ENCODE measurements at regions not wholly inside any gene's neighbourhood (a gene's known extent, or its start where the extent isn't known, plus 50 kb on each side); places are given as distances from the start of the nearest gene placed in this dataset.

DNA sequence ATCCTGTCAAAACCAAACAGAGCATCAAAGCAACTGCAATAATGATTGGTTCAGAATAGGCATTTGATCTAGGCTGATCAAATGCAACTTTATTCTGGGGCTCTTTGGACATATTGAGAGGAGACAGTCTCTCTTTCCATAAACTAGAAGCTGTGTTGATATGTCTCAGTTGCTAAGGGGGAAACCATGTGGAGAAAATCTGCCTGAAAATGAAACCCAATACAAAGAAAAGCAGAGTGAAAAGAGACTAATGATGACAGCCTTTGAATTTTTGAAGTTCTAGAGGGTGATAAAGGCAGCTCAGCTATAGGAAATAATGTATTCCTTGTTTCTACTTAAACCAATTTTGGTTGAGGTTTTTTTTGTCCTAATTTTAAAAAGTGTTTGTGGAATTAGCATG is 941.8 kb upstream of the POT1 start:
- no peaks in the 10 kb centered on the region for H3K36me3 Mint-ChIP-seq
- TF ChIP-seq EZH2phosphoT487 (IDR thresholded peaks at IDR 0.05) (no peak), EZH2 (IDR thresholded peaks at IDR 0.05) (no peak)
- TF ChIP-seq, protein P1, sequence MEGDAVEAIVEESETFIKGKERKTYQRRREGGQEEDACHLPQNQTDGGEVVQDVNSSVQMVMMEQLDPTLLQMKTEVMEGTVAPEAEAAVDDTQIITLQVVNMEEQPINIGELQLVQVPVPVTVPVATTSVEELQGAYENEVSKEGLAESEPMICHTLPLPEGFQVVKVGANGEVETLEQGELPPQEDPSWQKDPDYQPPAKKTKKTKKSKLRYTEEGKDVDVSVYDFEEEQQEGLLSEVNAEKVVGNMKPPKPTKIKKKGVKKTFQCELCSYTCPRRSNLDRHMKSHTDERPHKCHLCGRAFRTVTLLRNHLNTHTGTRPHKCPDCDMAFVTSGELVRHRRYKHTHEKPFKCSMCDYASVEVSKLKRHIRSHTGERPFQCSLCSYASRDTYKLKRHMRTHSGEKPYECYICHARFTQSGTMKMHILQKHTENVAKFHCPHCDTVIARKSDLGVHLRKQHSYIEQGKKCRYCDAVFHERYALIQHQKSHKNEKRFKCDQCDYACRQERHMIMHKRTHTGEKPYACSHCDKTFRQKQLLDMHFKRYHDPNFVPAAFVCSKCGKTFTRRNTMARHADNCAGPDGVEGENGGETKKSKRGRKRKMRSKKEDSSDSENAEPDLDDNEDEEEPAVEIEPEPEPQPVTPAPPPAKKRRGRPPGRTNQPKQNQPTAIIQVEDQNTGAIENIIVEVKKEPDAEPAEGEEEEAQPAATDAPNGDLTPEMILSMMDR (IDR thresholded peaks at IDR 0.05) = no peak
- no peak overlapping the region for H3K4me3 ChIP-seq
- no peaks in the 10 kb centered on the region for H3K36me3 ChIP-seq
- no peak overlapping the region for H3K27ac Mint-ChIP-seq
- no peaks in the 10 kb centered on the region for H3K79me2 ChIP-seq (ENCODE audit: low read depth)
- H3F3A ChIP-seq (ENCODE audit: low read depth) = no peaks in the 10 kb centered on the region
- no peaks in the 10 kb centered on the region for H3K4me1 ChIP-seq
- no peak overlapping the region for H3K4me2 ChIP-seq
- H3K9me3 ChIP-seq (ENCODE audit: low read depth) = no peaks in the 10 kb centered on the region
- no peak overlapping the region for H3K27ac ChIP-seq
- H3K27me3 ChIP-seq = no peaks in the 10 kb centered on the region
- DNase-seq (ENCODE audit: low spot score) = no peak
- H3K4me3 Mint-ChIP-seq = no peak overlapping the region
- H4K20me1 ChIP-seq (ENCODE audit: low read depth) = no peaks in the 10 kb centered on the region
- peaks cover 12% of the 10 kb centered on the region for H3K4me1 Mint-ChIP-seq
- no peak overlapping the region for H2AFZ ChIP-seq (replicated peaks)
- peaks cover 3% of the 10 kb centered on the region for H3K27me3 Mint-ChIP-seq (ENCODE audit: insufficient read depth, low read depth)
- H3K9me3 Mint-ChIP-seq = peaks cover 7% of the 10 kb centered on the region
- no peak overlapping the region for H3K9ac ChIP-seq

DNA sequence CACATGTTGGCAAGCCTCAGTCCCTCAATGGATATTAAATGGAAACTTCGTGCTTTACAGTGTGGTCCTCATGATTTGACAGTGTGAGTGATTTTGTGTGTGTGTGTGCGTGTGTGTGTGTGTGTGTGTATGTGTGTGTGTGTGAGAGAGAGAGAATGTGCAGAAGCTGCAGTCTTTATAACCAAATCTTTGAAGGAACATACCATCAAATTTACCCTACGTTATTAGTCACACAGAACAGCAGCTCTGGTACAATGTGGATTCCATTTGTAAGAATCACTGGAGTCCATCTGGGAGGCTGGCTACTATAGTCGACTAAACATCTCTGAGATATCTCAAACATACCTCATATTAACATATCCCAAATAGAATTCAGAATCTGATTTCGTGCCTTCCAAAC is 928.0 kb upstream of the POT1 start:
- Mint-ChIP-seq H3K27me3 (ENCODE audit: insufficient read depth, low read depth) (peaks cover 2% of the 10 kb centered on the region), H3K36me3 (no peaks in the 10 kb centered on the region), H3K4me1 (no peaks in the 10 kb centered on the region), H3K9me3 (peaks cover 4% of the 10 kb centered on the region), H3K27ac (no peak overlapping the region), H3K4me3 (no peak overlapping the region)
- H2AFZ ChIP-seq (replicated peaks) = no peak overlapping the region
- H3K4me3 ChIP-seq = no peak overlapping the region
- TF ChIP-seq EZH2phosphoT487 (IDR thresholded peaks at IDR 0.05) (no peak), EZH2 (IDR thresholded peaks at IDR 0.05) (no peak)
- TF ChIP-seq, protein P1 (IDR thresholded peaks at IDR 0.05) = no peak
- no peak overlapping the region for H3K27ac ChIP-seq
- H3K79me2 ChIP-seq (ENCODE audit: low read depth) = no peaks in the 10 kb centered on the region
- H3K4me2 ChIP-seq = no peak overlapping the region
- no peaks in the 10 kb centered on the region for H3K27me3 ChIP-seq
- no peaks in the 10 kb centered on the region for H3F3A ChIP-seq (ENCODE audit: low read depth)
- DNase-seq (ENCODE audit: low spot score) = no peak
- no peaks in the 10 kb centered on the region for H3K36me3 ChIP-seq
- no peak overlapping the region for H3K9ac ChIP-seq
- no peaks in the 10 kb centered on the region for H3K4me1 ChIP-seq
- H4K20me1 ChIP-seq (ENCODE audit: low read depth) = no peaks in the 10 kb centered on the region
- H3K9me3 ChIP-seq (ENCODE audit: low read depth) = no peaks in the 10 kb centered on the region

DNA sequence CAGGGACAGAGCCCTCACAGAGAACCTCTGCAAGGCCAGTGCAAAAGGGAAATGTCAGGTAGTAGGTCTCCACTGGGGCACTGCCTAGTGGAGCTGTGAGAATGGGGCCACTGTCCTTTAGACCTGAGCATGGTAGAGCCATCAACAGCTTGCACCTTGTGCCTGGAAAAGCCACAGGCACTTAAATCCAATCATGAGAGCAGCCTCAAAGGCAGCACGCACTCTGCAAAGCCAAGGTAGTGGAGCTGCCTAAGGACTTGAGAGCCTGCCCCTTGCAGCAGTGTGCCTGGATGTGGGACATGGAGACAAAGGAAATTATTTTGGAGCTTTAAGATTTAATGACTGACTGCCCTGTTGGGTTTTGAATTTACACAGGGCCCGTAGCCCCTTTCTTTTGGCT is 918.5 kb upstream of the POT1 start:
- no peak overlapping the region for H3K4me3 ChIP-seq
- H3K4me3 Mint-ChIP-seq = no peak overlapping the region
- H3K36me3 Mint-ChIP-seq = no peaks in the 10 kb centered on the region
- no peak overlapping the region for H2AFZ ChIP-seq (replicated peaks)
- peaks cover 2% of the 10 kb centered on the region for H3K27me3 Mint-ChIP-seq (ENCODE audit: insufficient read depth, low read depth)
- H3K4me2 ChIP-seq = no peak overlapping the region
- no peak overlapping the region for H3K27ac Mint-ChIP-seq
- H3F3A ChIP-seq (ENCODE audit: low read depth) = no peaks in the 10 kb centered on the region
- TF ChIP-seq EZH2phosphoT487 (IDR thresholded peaks at IDR 0.05) (no peak), EZH2 (IDR thresholded peaks at IDR 0.05) (no peak)
- TF ChIP-seq, protein P1 (IDR thresholded peaks at IDR 0.05) = no peak
- H3K36me3 ChIP-seq = no peaks in the 10 kb centered on the region
- DNase-seq (ENCODE audit: low spot score) = no peak
- no peak overlapping the region for H3K27ac ChIP-seq
- peaks cover 4% of the 10 kb centered on the region for H3K4me1 Mint-ChIP-seq
- no peaks in the 10 kb centered on the region for H4K20me1 ChIP-seq (ENCODE audit: low read depth)
- peaks cover 11% of the 10 kb centered on the region for H3K9me3 Mint-ChIP-seq
- no peaks in the 10 kb centered on the region for H3K27me3 ChIP-seq
- no peak overlapping the region for H3K9ac ChIP-seq
- no peaks in the 10 kb centered on the region for H3K9me3 ChIP-seq (ENCODE audit: low read depth)
- no peaks in the 10 kb centered on the region for H3K79me2 ChIP-seq (ENCODE audit: low read depth)
- no peaks in the 10 kb centered on the region for H3K4me1 ChIP-seq
